Right atrium auricular region (tissue), 2 donors: ENCODE measurements at regions not wholly inside any gene's neighbourhood (a gene's known extent, or its start where the extent isn't known, plus 50 kb on each side); places are given as distances from the start of the nearest gene placed in this dataset.

Experiments used
- DNase-seq: peaks from one replicate; pipeline ENCODE4 v3.0.0-alpha.2; 2019; ENCODE audit warnings: low spot score
- H3K27ac ChIP-seq, 2 donors: fragments of 200-600 bp; sonication (generic); 1 replicate in 1 of 2; 2 replicates in 1 of 2; pipeline ENCODE4 v1.5.1; 2016 to 2019
- H3K27me3 ChIP-seq, 2 donors: fragments of 200-600 bp; sonication (generic); one replicate each; pipeline versions ENCODE4 v1.5.1 to v1.6.0; 2017 to 2019
- H3K36me3 ChIP-seq: fragments of 200-600 bp; sonication (generic); one replicate; pipeline ENCODE4 v1.5.1; 2016
- H3K4me1 ChIP-seq, 2 donors: fragments of 200-600 bp; sonication (generic); one replicate each; pipeline versions ENCODE4 v1.5.1 to v1.6.0; 2017 to 2019
- H3K4me3 ChIP-seq, 2 donors: fragments of 200-600 bp; sonication (generic); 1 replicate in 1 of 2; 2 replicates in 1 of 2; pipeline ENCODE4 v1.5.1; 2017 to 2019; ENCODE audit warnings: mild to moderate bottlenecking in 1 of 2, moderate library complexity in 1 of 2
- H3K9me3 ChIP-seq, 2 donors: fragments of 200-600 bp; sonication (generic); one replicate each; pipeline ENCODE4 v1.5.1; 2019
- CTCF ChIP-seq, 2 donors: fragments of 200-600 bp; sonication (generic); IDR thresholded peaks; one replicate each; pipeline ENCODE4 v1.5.1; 2019; ENCODE audit warnings: antibody characterized with exemption in 2 of 2

DNA sequence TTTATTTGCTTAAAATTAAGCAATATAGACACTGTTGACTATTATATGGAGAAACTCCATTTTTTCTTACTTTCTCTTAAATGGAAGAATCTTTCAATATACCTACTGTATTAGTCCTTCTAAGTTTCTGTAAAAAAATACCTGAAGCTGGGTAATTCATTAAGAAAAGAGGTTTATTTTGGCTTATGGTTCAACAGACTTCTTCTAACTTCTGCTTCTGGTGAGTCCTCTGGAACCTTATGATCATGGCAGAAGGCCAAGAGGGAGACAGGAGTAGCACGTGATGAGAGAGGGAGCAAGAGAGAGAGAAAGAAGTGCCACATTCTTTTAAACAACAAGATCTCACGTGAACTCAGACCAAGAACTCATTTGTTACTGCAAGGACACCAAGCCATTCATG is 573.3 kb downstream of the MCTP2 start:
- no peak for DNase-seq
- no peaks in the 10 kb centered on the region for H3K27me3 ChIP-seq
- no peak overlapping the region for H3K27ac ChIP-seq
- no peak for TF ChIP-seq CTCF (IDR thresholded peaks at IDR 0.05)
- peaks cover 0 to 14% of the 10 kb centered on the region in 2 donors for H3K9me3 ChIP-seq
- H3K36me3 ChIP-seq: no peaks in the 10 kb centered on the region
- H3K4me1 ChIP-seq: no peaks in the 10 kb centered on the region
- H3K4me3 ChIP-seq: no peak overlapping the region

DNA sequence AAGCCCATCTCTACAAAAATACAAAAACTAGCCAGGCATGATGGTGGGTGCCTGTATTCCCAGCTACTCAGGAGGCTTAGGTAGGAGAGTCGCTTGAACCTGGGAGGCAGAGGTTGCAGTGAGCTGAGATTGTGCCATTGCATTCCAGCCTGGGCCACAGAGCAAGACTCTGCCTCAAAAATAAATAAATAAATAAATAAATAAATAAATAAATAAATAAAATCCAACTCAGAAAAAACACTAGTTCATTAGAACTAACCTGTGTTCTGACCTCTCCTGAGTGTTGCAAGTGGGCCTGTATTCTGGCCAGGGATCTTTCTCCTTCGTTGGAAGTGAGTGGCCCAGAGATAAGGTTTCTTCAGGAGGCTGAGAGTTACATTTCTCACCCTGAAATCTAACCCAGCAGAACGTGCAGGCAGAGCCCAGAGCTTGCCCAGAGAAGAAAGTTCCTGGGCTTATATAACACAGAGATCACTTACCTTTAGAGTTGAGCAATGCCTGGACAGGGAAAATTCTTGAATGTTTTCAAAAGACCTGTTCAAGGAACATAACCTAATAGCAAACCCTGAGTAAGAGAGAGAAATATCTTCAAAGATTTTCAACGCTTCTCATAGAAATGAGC is 583.9 kb downstream of the MCTP2 start:
- Histone ChIP-seq H3K4me1 (no peaks in the 10 kb centered on the region), H3K27me3 (no peaks in the 10 kb centered on the region), H3K9me3 (no peaks in the 10 kb centered on the region), H3K4me3 (no peak overlapping the region), H3K36me3 (no peaks in the 10 kb centered on the region), H3K27ac (no peak overlapping the region)
- no peak for TF ChIP-seq CTCF (IDR thresholded peaks at IDR 0.05)
- DNase-seq: no peak

- Histone ChIP-seq H3K9me3 (no peaks in the 10 kb centered on the region), H3K27ac (no peak overlapping the region), H3K36me3 (no peaks in the 10 kb centered on the region), H3K4me1 (no peaks in the 10 kb centered on the region), H3K27me3 (no peaks in the 10 kb centered on the region), H3K4me3 (no peak overlapping the region)
- no peak for TF ChIP-seq CTCF (IDR thresholded peaks at IDR 0.05)
- no peak for DNase-seq
Measured at GRCh38 chr15:94815914-94816313, 584.6 kb downstream of the MCTP2 start.

DNA sequence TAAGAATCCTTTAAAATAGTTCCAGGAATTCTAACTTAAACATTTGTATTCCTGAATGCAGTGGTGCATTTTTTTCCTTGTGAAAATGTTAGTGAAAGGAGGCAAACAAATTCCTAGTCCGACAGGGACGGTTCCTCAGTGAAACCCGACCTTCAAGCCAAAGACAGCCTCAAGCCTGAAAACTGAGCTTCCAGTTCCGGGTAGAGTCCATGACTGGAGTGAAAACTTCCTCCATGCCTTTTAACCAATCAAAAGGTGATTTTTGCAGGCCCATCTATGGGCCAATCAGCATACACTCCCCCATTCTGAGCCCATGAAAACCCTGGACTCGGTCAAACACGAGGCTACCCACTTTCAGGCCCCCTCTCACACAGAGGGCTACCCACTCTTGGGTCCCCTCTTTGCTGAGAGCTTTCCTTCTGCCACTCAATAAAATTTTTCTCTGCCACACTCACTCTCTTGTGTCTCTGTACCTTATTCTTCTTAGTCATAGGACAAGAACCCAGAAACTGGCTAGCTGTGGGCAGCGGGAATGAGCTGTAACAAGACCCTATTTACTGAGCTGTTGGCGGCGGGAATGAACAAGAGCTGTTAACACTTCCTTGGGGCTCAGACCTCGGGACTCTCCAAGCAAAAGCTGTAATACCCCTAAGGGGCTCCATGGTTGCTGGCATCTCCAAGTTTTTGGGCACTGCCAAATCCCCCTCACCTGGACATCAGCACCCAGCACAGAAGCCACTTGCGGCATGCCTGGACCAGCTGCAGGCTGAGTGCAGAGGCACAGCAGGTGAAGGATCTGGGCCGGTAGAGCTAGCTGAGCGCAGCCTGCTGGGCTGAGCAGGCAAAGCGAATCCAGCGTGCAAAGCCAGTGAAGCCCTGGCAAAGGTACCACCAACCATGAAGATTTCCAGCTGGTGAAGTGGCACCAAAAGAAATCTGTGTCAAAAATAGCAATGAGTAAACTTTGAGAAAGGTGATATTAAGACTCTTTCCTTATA is 598.8 kb downstream of the MCTP2 start:
- H3K4me3 ChIP-seq: no peak overlapping the region

GRCh38 chr15:94834000-94834399 is 602.6 kb downstream of the MCTP2 start:
- H3K4me1 ChIP-seq: no peaks in the 10 kb centered on the region

More for the DNA sequence above, 598.8 kb downstream of the MCTP2 start:
- no peaks in the 10 kb centered on the region for H3K36me3 ChIP-seq
- H3K9me3 ChIP-seq: peaks cover 0 to 4% of the 10 kb centered on the region in 2 donors
- no peak for DNase-seq
- no peaks in the 10 kb centered on the region for H3K4me1 ChIP-seq
- no peak for TF ChIP-seq CTCF (IDR thresholded peaks at IDR 0.05)
- H3K27me3 ChIP-seq: no peaks in the 10 kb centered on the region
- no peak overlapping the region for H3K27ac ChIP-seq

More at GRCh38 chr15:94834000-94834399, 602.6 kb downstream of the MCTP2 start:
- no peak overlapping the region for H3K4me3 ChIP-seq
- DNase-seq: no peak
- no peak overlapping the region for H3K27ac ChIP-seq
- no peaks in the 10 kb centered on the region for H3K27me3 ChIP-seq
- TF ChIP-seq CTCF (IDR thresholded peaks at IDR 0.05): no peak
- H3K36me3 ChIP-seq: no peaks in the 10 kb centered on the region
- peaks cover 0 to 4% of the 10 kb centered on the region in 2 donors for H3K9me3 ChIP-seq
